ENCODE measurements at regions not wholly inside any gene's neighbourhood (a gene's known extent, or its start where the extent isn't known, plus 50 kb on each side); places are given as distances from the start of the nearest gene placed in this dataset.

- TF ChIP-seq CTCF (IDR thresholded peaks at IDR 0.05) (peak in 4 of 5 experiments; percentile 24 to 42 (median 33)), POLR2A (IDR thresholded peaks at IDR 0.05) (no peak)
Measured at GRCh38 chr6:65776332-65776731, 69.3 kb upstream of the EYS start.
